Retina (tissue), 1 donor: ENCODE measurements at regions not wholly inside any gene's neighbourhood (a gene's known extent, or its start where the extent isn't known, plus 50 kb on each side); places are given as distances from the start of the nearest gene placed in this dataset.
"Not testable (repeated sequence)": the region's sequence is repeated elsewhere in the genome, so short reads cannot be mapped to it uniquely, and the experiment has no call there.

Experiments used
- DNase-seq: peaks from one replicate; pipeline ENCODE4 v3.0.0-alpha.2; 2016

DNA sequence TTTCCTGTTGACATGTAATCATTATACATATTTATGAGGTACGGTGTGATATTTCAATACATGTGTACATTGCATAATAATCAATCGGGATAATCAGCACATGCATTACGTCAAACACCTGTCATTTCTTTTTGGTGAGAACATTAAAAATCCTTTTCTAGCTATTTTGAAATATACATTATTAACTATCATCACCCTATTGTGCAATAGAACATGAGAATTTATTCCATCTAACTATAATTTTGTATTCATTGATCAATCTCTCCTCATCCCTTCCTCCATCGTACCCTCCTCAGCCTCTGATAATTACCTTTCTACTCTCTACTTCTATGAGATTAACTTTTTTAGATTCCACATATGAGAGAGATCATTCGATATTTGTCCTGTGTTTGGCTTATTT lies 170.9 kb upstream of the GHR start:
- DNase-seq = no peak

GRCh38 chr5:42259914-42260313 lies 163.3 kb upstream of the GHR start:
- DNase-seq = not testable (repeated sequence)

- no peak for DNase-seq
Measured at GRCh38 chr5:42267091-42267490, 156.1 kb upstream of the GHR start.

- DNase-seq = not testable (repeated sequence)
Measured at GRCh38 chr5:42268170-42268569, 155.1 kb upstream of the GHR start.

- no peak for DNase-seq
Measured at GRCh38 chr5:42268630-42269029, 154.6 kb upstream of the GHR start.

GRCh38 chr5:42270771-42271170 lies 152.5 kb upstream of the GHR start:
- no peak for DNase-seq

GRCh38 chr5:42274913-42275312 lies 148.3 kb upstream of the GHR start:
- DNase-seq = no peak

DNA sequence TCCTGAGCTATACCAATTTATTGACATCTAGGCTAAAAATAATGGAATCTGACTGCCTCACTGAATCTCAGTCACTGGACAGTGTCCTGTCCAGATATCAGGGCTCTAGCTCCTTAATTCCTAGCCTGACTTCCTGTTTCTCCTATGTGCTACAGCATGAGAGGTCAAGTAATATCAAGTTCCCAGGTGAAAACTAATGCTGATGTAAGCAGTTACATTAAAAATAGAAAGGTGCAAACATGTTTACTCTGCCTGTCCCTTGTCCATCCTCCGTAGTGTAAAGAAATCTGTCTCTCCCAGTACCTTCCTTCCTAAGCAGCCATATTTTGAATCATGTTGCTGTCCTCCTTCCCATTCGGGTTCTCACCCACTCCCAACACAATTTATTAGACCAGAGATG lies 145.9 kb upstream of the GHR start:
- DNase-seq = no peak

- DNase-seq = no peak
Measured at GRCh38 chr5:42284584-42284983, 138.7 kb upstream of the GHR start.

DNA sequence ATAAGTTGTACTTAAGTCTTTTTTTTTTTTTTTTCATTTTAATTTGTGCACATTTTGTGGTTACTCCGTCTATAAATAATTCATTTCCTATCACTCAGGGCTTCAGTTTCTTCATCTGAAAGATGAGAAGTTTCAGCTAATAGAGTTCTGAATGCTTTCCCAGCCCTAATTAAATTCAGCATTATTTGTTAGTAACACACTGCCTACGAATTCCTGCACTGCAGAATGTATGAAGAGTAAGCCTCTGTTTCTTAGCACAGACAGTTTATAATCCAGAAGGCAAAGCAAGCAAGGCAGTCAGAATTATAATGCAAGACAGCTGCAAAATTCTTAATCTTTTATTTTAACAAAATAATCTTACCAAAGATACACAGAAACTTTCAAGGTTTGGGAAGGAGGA lies 138.0 kb upstream of the GHR start:
- no peak for DNase-seq

DNA sequence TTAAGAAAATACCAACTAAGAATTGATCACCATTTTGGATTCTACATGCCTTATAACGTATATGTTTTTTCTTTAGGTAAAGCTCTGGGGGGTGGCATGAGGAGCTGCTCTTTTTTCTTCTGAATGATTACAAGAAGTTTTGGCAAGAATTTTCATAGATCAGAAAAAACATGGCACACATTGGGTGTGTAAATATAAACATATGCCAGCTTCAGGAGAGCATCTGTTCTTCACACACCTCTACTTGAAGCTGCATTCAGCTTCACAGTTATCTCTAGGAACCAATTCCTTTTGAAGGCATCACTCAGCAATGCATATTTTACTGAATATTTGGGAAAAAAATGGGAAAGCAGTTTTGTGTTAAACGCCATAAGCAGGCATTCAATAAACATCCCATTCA lies 122.7 kb upstream of the GHR start:
- no peak for DNase-seq

GRCh38 chr5:42301349-42301748 lies 121.9 kb upstream of the GHR start:
- no peak for DNase-seq

DNA sequence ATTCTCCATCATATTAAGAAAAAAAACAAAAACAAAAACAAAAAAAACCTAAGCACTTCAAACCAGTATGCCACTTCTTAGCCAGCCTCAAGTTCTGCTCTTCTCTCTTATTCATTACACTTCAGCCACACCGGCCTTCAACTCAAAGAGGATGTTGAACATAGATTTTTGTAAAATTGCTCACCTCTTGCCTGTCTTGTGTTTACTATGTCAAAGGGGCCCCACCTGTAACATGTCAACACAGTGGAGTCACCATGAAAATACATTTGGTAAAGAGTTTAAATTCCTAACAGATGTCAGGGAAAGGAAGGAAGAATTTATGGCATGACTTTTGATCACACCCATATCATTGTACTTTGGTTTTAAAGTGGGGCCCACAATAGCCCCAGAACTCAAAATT lies 121.1 kb upstream of the GHR start:
- DNase-seq = no peak

GRCh38 chr5:42306287-42306686 lies 117.0 kb upstream of the GHR start:
- no peak for DNase-seq

GRCh38 chr5:42309865-42310264 lies 113.4 kb upstream of the GHR start:
- DNase-seq = no peak

GRCh38 chr5:42315214-42315613 lies 108.0 kb upstream of the GHR start:
- DNase-seq = no peak

- DNase-seq = no peak
Measured at GRCh38 chr5:42317575-42317974, 105.7 kb upstream of the GHR start.

DNA sequence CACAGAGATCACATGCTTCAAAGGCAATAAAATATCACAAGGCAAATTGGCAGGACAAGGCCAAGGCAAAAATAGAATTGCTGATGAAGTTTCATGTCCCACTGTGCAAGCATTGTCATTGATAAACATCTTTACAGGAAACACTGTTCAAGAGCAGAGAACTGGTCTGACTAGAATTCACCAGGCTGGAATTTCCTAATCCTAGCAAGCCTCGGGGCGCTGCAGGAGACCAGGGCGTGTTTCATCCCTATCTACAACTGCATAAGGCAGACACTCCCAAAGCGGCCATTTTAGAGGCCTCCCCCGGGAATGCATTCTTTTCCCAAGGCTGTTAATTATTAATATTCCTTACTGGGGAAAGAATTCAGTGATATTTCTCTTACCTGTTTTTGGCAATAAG lies 103.7 kb upstream of the GHR start:
- DNase-seq = not testable (repeated sequence)

DNA sequence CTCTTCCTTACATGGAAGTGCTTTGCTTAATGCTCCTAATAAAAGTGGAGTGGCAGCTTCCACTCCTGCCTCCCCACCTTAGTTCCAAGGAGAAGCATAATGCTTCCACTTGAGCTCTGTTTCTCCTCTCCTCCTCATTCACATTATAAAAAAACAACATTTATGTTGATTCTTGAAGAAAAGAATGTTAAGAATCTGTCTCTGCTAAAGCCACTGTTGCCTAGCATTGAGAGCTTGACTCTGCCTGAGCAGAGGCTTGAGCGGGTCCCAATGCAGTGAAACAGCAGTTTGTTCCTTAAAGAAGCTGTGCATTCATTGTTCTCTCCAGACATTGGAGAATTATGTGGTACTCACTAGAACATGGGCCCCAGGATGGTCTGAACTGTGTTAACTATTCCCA lies 101.5 kb upstream of the GHR start:
- no peak for DNase-seq

DNA sequence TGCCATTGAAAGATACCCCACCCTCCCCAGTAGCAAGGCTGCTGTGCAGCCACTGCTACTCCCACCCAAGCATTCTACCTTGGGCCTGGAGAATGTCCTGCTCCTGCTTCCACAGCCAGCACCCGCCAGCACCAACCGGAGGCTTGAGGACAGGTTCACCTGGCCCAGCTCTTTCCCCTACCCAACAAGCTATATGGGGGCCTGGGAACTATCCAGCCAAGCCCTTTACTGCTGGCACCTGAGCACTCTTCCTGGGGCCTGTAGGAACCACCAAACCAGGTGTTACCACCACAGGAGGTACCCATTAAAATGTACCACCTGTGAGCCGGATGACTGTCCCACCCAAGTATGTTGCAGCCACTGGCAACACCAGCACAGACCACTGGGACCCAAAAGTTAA lies 86.1 kb upstream of the GHR start:
- DNase-seq = no peak

- no peak for DNase-seq
Measured at GRCh38 chr5:42337607-42338006, 85.6 kb upstream of the GHR start.

GRCh38 chr5:42338136-42338535 lies 85.1 kb upstream of the GHR start:
- no peak for DNase-seq

GRCh38 chr5:42349163-42349562 lies 74.1 kb upstream of the GHR start:
- no peak for DNase-seq

- DNase-seq = no peak
Measured at GRCh38 chr5:42351956-42352355, 71.3 kb upstream of the GHR start.

GRCh38 chr5:42360056-42360455 lies 63.2 kb upstream of the GHR start:
- no peak for DNase-seq

GRCh38 chr5:42360616-42361314 lies 62.5 kb upstream of the GHR start:
- no peak for DNase-seq
